PC-3 (cell line): ENCODE measurements at regions not wholly inside any gene's neighbourhood (a gene's known extent, or its start where the extent isn't known, plus 50 kb on each side); places are given as distances from the start of the nearest gene placed in this dataset.

ENCODE experiments used
- ATAC-seq: fragments of 200-7000 bp; cut with Tn5 transposase; 2 replicates; pipeline ENCODE4 v1.9.1; 2020; ENCODE audit warnings: mild to moderate bottlenecking, moderate library complexity
- BruUV-seq: library from RNA; stranded (reverse); fragments of 400-500 nt; replicated peaks from 2 replicates; lab custom pipeline; 2021; lab: Mats Ljungman, UMichigan
- CTCF ChIA-PET: fragments of 300-600 bp; sonication (Branson Sonifier 250); formaldehyde crosslinking; loops from one replicate; lab custom pipeline; 2022; ENCODE audit warnings: antibody characterized with exemption; lab: Charles Lee
- POLR2A ChIA-PET: fragments of 300-600 bp; sonication (Branson Sonifier 250); formaldehyde crosslinking; loops from one replicate; lab custom pipeline; 2022; ENCODE audit warnings: antibody characterized with exemption; ENCODE audit not compliant: unreplicated experiment; lab: Charles Lee
- DNase-seq: peaks from one replicate; pipeline ENCODE4 v3.0.0-alpha.2; 2015
- H2AFZ ChIP-seq: fragments of 300-600 bp; sonication (generic); 2 replicates; pipeline ENCODE4 v1.6.0; 2016; ENCODE audit warnings: antibody characterized with exemption, low read length
- H3F3A ChIP-seq: fragments of 300-600 bp; sonication (generic); one replicate; pipeline ENCODE4 v1.6.0; 2017; ENCODE audit warnings: antibody characterized with exemption, low read length, control low read depth, mild to moderate bottlenecking; ENCODE audit not compliant: unreplicated experiment
- H3K27ac ChIP-seq: fragments of 300-600 bp; sonication (generic); 2 replicates; pipeline ENCODE4 v1.5.1; 2016; ENCODE audit warnings: mild to moderate bottlenecking, low read length
- H3K27me3 ChIP-seq: fragments of 300-600 bp; sonication (generic); 2 replicates; pipeline ENCODE4 v1.6.1; 2016; ENCODE audit warnings: low read length, mixed read lengths
- H3K36me3 ChIP-seq: fragments of 300-600 bp; sonication (generic); 2 replicates; pipeline ENCODE4 v1.6.1; 2016; ENCODE audit warnings: low read depth, mixed run types, low read length, mixed read lengths
- H3K4me1 ChIP-seq: fragments of 300-600 bp; sonication (generic); 2 replicates; pipeline ENCODE4 v1.5.1; 2016; ENCODE audit warnings: low read length; ENCODE audit not compliant: insufficient read depth
- H3K4me2 ChIP-seq: fragments of 300-600 bp; sonication (generic); 2 replicates; pipeline ENCODE4 v1.6.0; 2016; ENCODE audit warnings: low read length
- H3K4me3 ChIP-seq: fragments of 300-600 bp; sonication (generic); 2 replicates; pipeline ENCODE4 v1.5.1; 2016; ENCODE audit warnings: mild to moderate bottlenecking, low read length, mixed read lengths
- H3K79me2 ChIP-seq: fragments of 300-600 bp; sonication (generic); 2 replicates; pipeline ENCODE4 v1.6.1; 2017; ENCODE audit warnings: low read length, mixed read lengths
- H3K9ac ChIP-seq: fragments of 300-600 bp; sonication (generic); 2 replicates; pipeline ENCODE4 v1.6.0; 2016; ENCODE audit warnings: mild to moderate bottlenecking, low read length
- H3K9me2 ChIP-seq: fragments of 300-600 bp; sonication (generic); replicated peaks from 2 replicates; pipeline ENCODE4 v1.6.1; 2016; ENCODE audit warnings: mixed run types, low read length, mixed read lengths
- H3K9me3 ChIP-seq: fragments of 300-600 bp; sonication (generic); 2 replicates; pipeline ENCODE4 v1.6.1; 2016; ENCODE audit warnings: low read length, mixed read lengths
- H4K20me1 ChIP-seq: fragments of 300-600 bp; sonication (generic); 2 replicates; pipeline ENCODE4 v1.6.1; 2016; ENCODE audit warnings: low read length, mixed read lengths
- EZH2 ChIP-seq: fragments of 300-600 bp; sonication (generic); IDR thresholded peaks from one replicate; pipeline ENCODE4 v1.6.1; 2017; ENCODE audit warnings: antibody characterized with exemption, mild to moderate bottlenecking, low read length; ENCODE audit not compliant: unreplicated experiment
- EZH2phosphoT487 ChIP-seq: fragments of 300-600 bp; sonication (generic); IDR thresholded peaks from 2 replicates; pipeline ENCODE4 v1.6.1; 2018; ENCODE audit warnings: mild to moderate bottlenecking, antibody characterized with exemption, low read length, borderline replicate concordance
- intact Hi-C: fragments of 100-400 bp; cut with micrococcal nuclease; formaldehyde crosslinking; loops from 2 replicates; pipeline ENCODE4 v1.9.0; 2023
- TF ChIP-seq, protein P1 (sequence below): fragments of 300-600 bp; sonication (generic); conservative IDR thresholded peaks from 2 replicates; pipeline ENCODE4 v1.5.1; 2017; ENCODE audit warnings: antibody characterized with exemption, low read depth, mild to moderate bottlenecking, low read length

DNA sequence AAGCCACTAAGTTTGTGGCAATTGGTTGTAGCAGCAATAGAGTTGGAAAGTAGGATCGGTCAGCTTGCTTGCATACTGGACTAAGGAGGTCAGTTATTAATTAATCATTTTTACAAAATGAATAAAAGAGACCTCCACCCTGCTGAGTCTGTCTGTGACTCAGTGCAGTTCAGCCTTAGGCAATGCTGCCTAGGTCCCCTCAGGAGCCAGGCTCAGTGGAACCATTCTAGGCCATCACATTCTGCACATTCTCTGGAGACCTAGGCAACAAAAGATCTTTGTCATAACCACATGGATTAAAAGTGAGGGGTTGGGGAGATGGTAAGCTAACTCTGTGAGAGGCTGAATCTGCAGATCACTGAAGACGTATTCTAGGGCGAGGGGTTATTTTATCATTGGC is 178.7 kb upstream of the CADM1 start:
- H2AFZ ChIP-seq = no peak overlapping the region
- intact Hi-C loops = no loop called here
- no peak overlapping the region for H3K9ac ChIP-seq
- peaks cover 14% of the 10 kb centered on the region; the same call in 1 of the 2 replicates for H3K9me3 ChIP-seq
- H3K9me2 ChIP-seq = no peaks in the 10 kb centered on the region
- BruUV-seq = no TSS peak
- TF ChIP-seq, protein P1, sequence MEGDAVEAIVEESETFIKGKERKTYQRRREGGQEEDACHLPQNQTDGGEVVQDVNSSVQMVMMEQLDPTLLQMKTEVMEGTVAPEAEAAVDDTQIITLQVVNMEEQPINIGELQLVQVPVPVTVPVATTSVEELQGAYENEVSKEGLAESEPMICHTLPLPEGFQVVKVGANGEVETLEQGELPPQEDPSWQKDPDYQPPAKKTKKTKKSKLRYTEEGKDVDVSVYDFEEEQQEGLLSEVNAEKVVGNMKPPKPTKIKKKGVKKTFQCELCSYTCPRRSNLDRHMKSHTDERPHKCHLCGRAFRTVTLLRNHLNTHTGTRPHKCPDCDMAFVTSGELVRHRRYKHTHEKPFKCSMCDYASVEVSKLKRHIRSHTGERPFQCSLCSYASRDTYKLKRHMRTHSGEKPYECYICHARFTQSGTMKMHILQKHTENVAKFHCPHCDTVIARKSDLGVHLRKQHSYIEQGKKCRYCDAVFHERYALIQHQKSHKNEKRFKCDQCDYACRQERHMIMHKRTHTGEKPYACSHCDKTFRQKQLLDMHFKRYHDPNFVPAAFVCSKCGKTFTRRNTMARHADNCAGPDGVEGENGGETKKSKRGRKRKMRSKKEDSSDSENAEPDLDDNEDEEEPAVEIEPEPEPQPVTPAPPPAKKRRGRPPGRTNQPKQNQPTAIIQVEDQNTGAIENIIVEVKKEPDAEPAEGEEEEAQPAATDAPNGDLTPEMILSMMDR = no peak
- TF ChIP-seq EZH2 = no peak
- no peak for TF ChIP-seq EZH2phosphoT487
- ATAC-seq (no peak), DNase-seq (no peak)
- H3F3A ChIP-seq = no peaks in the 10 kb centered on the region
- no peaks in the 10 kb centered on the region for H3K36me3 ChIP-seq
- no peaks in the 10 kb centered on the region for H4K20me1 ChIP-seq
- no peaks in the 10 kb centered on the region for H3K27me3 ChIP-seq
- ChIA-PET CTCF (no interaction called here), POLR2A (no interaction called here)
- H3K4me1 ChIP-seq = no peaks in the 10 kb centered on the region
- H3K4me2 ChIP-seq = no peak overlapping the region
- no peak overlapping the region for H3K27ac ChIP-seq
- H3K79me2 ChIP-seq = no peaks in the 10 kb centered on the region
- H3K4me3 ChIP-seq = no peak overlapping the region

DNA sequence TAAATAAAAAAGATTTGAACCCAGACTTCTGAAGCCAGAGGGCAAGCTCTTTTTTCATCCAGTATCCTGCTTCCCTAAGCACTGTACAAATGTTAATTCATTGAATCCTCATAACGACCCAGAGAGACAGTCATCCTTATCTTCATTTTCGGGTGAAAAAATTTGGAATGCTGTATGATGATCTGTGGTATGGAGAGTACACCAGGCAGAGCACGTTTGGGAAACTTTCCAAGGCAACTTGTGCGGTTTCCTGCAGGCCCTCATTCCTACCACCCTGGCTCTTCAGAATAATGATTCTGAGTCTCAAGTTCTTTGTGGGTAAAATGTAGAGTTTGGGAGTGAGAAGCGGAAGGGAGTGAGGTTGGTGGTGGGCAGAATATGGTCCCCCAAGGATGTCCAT is 177.9 kb upstream of the CADM1 start:
- H3K27me3 ChIP-seq = no peaks in the 10 kb centered on the region
- no peak overlapping the region for H2AFZ ChIP-seq
- H3F3A ChIP-seq = no peaks in the 10 kb centered on the region
- H3K9ac ChIP-seq = no peak overlapping the region
- ChIA-PET CTCF (no interaction called here), POLR2A (no interaction called here)
- H3K4me2 ChIP-seq = no peak overlapping the region
- intact Hi-C loops = no loop called here
- H3K4me1 ChIP-seq = no peaks in the 10 kb centered on the region
- no peak overlapping the region for H3K27ac ChIP-seq
- ATAC-seq = no peak
- peaks cover 16% of the 10 kb centered on the region; the same call in 1 of the 2 replicates for H3K9me3 ChIP-seq
- H3K79me2 ChIP-seq = no peaks in the 10 kb centered on the region
- no peak overlapping the region for H3K4me3 ChIP-seq
- no TSS peak for BruUV-seq
- no peaks in the 10 kb centered on the region for H3K36me3 ChIP-seq
- H3K9me2 ChIP-seq = no peaks in the 10 kb centered on the region
- no peak for DNase-seq
- TF ChIP-seq, protein P1 = no peak
- TF ChIP-seq EZH2phosphoT487 (no peak), EZH2 (no peak)
- H4K20me1 ChIP-seq = no peaks in the 10 kb centered on the region

DNA sequence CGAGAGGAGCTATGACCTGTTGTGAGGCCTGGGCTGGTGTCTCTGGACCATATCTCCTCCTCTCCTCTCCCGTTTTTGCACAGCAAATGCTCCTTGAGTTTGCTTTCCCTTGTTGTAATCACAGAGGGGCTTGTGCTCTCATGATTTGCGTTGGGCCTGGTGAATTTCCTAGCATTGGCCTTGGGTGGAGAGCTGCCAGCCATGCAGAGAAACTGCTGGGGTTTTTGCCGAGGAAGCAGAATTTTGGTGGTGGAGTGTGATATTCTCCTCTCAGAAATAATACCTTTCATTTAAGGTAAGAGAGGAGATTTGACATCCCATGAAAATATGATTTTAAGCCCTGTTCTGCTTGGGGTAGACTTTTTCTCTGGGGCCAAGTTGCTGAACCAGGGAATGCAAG is 175.7 kb upstream of the CADM1 start:
- H3K9ac ChIP-seq = no peak overlapping the region
- BruUV-seq = no TSS peak
- no peak overlapping the region for H3K4me2 ChIP-seq
- no peak for ATAC-seq
- intact Hi-C loops = no loop called here
- DNase-seq = no peak
- H3K27me3 ChIP-seq = no peaks in the 10 kb centered on the region
- peaks cover 14% of the 10 kb centered on the region; the same call in 1 of the 2 replicates for H3K9me3 ChIP-seq
- no peak overlapping the region for H3K4me3 ChIP-seq
- no peak for TF ChIP-seq EZH2phosphoT487
- TF ChIP-seq, protein P1 = no peak
- H3K4me1 ChIP-seq = no peaks in the 10 kb centered on the region
- no peaks in the 10 kb centered on the region for H4K20me1 ChIP-seq
- POLR2A ChIA-PET = no interaction called here
- no peaks in the 10 kb centered on the region for H3K9me2 ChIP-seq
- H3K36me3 ChIP-seq = no peaks in the 10 kb centered on the region
- no peak overlapping the region for H3K27ac ChIP-seq
- CTCF ChIA-PET = no interaction called here
- no peak overlapping the region for H2AFZ ChIP-seq
- H3K79me2 ChIP-seq = no peaks in the 10 kb centered on the region
- H3F3A ChIP-seq = no peaks in the 10 kb centered on the region
